M059J (cell line): ENCODE measurements at regions not wholly inside any gene's neighbourhood (a gene's known extent, or its start where the extent isn't known, plus 50 kb on each side); places are given as distances from the start of the nearest gene placed in this dataset.
A peak's percentile ranks its signal among the peaks of the same experiment; 100 is the strongest.

Experiments used
- DNase-seq: peaks from one replicate; pipeline ENCODE4 v3.0.0-alpha.2; 2012; ENCODE audit warnings: low read depth

DNA sequence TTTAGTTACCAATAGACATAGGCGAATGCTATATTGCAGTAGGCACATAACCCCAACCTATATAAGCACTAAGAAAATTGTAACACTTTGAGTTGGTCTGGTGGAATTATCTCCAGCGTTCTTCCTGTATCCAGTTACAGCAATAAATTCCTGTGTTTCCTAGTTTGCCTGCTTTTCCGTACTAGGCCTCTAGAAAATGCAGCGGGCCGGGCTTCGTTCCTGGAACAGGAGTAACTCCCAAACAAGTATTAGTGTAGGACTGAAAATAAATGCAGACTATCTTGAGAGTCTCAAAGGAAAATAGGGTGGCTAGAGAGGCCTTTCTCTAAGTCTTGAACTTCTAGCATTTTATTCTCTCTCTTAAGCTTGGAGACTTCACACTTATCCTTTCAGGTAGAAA is 159.8 kb downstream of the OR13H1 start:
- DNase-seq, result no peak

DNA sequence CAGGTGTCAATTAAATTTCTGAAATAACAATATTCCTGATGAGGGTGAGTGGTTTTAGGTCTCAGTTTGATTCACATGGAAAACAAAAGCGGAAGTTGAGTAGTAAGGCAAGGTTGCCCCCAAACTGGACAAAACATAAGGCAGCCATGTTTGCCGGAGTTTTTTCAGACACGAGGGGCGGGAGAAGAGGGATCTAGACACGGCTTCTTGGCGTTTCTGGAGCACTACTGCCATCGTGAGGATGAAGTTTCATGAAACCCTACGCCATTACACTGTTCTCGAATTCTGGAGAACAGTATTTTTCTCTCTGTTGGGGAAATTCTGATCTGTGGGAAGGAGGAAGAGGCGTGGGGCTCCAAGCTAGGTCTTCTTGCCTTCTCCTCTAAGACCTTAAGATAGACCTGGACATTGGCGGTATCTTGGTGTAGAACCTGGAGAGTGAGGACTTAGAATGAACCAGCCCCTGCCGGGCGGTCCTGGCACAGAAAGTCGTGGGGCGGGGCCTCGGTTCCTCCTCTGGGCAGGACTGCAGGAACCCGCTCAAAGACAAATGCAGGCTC is 160.3 kb downstream of the OR13H1 start:
- peak; percentile 55 for DNase-seq

DNA sequence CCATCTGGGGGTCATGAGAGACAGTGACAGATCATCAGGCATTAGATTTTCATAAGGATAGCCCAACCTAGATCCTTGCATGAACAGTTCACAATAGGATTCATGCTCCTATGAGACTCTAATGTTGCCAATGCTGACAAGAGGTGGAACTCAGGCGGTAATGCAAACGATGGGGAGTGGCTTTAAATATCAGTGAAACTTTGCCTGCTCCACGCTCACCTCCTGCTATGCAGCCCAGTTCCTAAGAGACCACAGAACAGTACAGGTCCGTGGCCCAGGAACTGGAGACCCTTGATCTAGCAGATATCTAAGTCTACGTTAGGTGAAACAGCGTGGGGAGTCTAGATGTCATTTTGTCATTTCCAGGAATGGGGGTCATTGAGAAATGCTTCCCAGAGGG is 165.7 kb downstream of the OR13H1 start:
- DNase-seq, result no peak

DNA sequence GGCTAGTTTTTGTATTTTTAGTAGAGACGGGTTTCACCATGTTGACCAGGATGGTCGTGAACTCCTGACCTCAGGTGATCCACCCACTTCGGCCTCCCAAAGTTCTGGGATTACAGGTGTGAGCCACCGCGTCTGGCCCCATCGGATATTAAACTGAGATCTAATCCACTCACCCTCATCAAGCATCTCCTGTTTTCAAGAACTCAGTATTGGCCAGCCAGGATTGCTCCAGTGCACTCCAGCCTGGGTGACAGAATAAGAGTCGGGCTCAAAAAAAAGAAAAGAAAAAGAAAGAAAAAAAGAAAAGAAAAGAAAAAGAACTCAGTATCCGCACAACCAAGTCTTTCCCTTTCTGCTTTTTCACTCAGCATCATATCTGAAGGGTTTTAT is 167.6 kb downstream of the OR13H1 start:
- DNase-seq, result no peak

DNA sequence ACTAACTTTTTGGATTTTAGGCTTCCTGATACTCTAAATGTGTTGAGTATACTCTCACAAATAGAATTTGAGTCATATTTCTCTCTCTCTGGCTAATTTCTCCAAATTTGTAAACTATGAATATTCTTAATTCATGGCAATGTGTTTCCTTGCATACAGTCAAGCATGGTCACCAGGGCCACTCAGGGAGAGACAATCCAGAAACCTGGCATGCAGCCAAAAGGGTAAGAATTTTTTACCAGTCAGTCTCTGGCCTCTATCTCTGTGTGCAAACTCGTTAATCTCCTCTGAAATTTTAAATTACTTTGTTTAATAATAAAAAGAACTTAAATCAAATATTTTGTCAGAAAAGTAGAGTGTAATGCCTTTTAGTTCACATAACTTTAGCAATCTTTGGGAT is 179.8 kb downstream of the OR13H1 start:
- DNase-seq, result no peak

DNA sequence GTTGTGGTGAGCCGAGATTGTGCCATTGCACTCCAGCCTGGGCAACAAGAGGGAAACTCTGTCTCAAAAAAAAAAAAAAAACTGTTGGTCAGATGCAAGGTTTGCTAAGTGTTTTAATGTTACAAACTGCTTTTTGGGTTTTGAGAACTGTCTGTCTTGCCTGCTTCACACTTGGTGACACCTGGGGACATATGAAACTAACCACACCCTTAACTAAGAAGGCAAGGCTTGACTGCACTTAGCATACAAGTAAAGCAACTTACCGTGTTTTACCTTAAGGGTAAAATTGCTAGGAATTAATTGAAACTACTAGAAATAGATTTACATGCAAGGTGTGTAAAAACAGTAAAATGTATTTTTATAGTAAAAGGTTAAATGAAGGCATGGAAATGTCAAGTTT is 180.4 kb downstream of the OR13H1 start:
- DNase-seq, result no peak

DNA sequence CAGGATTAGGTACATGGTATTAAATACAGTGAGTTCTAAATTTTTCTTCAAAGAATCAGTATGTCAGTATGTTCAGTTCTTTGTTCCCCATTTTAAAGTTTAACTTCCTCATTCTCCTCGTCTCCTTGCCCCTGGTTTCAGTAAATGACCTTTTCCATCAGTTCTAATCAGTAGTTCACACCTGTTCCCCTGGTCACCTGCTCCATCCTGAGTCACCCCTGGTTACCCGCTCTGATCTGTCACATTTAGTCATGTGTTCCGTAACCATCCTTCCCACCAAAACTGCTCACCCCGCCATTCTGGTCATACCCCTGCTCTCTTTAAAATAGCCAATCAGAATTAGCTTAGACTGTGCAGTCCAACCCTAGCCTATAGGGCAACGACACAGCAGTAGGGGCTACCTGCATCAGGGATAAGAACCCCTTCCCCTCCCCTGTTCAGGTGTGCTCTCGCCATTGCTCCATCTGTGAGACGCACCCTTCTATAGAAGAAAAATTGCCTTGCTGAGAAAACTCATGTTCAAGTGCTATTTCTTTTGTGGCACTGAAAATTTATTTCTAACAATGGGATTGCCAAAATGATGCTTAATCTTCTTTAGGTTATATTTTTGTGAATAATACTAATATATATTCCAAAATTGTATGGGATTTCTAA is 181.3 kb downstream of the OR13H1 start:
- DNase-seq, result no peak

DNA sequence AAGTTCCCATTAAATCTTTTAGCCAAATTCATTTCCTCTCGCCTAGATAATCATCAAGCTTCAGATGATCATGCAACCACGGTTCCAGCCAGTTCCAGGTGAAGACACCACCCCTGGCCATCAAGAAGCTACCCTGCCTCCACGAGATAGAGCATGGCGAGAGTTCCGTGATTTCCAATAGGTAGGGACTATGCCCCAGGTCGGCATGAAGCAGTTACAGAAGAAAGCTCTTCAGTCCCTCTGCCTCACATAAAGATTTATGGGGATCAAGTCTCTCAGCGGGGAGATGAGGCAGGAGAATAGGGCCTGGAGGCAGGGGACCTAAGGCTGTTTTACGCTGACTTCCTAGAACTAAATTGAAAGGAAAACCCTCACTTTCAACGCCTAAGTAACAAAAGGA is 183.9 kb downstream of the OR13H1 start:
- DNase-seq, result no peak

DNA sequence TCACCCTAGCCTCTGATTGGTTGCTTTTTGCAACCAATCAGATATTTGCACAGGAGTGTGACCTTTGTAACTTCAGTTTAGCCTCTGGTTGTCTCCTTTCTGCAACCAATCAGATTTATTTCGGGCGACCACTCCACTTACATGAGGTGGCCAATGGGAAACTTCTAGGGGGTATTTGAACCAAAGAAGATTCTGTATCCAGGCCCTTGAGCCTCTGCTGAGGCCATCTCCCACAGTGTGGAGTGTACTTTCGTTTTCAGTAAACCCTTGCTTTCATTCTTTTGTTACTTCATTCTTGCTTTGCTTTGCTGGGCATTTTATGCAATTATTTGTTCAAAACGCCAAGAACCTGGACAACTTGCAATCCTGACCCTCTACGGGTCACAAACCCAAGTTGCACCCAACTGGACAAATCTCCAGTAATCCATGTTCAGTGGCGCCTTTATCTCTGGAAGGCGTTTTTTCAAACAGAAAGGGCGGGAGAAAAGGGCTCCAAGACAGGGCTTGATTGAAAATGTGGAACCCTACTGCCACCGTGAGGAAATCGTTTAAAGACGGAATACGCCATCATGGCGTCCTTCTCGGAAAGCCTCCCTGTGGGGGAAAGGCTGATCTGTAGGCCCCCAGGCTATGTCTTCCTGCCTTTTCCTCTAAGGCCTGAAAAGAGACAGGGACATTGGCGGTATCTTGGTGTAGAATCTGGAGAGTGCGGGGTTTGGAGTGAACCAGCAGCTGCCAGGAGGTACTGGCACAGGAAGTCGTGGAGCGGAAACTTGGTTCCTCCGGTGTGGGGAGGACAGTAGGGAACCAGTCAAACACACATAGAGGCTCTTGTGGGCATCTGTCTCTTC is 184.6 kb downstream of the OR13H1 start:
- peak; percentile 22 for DNase-seq

DNA sequence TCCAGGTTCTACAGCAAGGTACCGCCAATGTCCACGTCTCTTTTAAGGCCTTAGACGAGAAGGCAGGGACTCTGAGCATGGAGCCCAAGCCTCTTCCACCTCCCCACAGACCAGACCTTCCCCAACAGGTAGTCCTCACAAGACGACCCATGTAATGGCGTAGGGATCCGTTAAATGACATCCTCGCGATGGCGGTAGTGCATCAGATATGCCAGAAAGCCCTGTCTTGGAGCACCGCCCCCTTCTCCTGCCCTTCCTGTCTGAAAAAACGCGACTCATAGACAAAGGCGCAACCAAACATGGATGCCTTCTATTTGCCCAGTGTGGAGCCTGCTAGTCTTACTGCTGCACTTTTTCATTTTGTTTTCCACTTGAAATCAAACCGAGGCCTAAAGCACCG is 185.4 kb downstream of the OR13H1 start:
- no peak for DNase-seq

DNA sequence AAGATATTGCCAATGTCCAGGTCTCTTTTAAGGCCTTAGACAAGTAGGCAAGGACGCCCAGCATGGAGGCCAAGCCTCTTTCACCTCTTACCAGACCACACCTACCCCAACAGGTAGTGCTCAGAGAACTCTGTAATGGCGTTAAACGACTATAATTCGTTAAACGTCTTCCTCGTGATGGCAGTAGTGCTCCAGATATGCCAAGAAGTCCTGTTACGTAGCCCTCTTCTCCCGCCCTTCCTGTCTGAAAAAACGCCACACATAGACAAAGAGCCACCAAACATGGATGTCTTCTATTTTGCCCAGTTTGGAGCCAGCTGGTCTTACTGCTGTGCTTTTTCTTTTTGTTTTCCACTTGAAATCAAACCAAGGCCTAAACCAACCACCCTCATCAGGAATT is 190.7 kb downstream of the OR13H1 start:
- DNase-seq, result peak; percentile 21

DNA sequence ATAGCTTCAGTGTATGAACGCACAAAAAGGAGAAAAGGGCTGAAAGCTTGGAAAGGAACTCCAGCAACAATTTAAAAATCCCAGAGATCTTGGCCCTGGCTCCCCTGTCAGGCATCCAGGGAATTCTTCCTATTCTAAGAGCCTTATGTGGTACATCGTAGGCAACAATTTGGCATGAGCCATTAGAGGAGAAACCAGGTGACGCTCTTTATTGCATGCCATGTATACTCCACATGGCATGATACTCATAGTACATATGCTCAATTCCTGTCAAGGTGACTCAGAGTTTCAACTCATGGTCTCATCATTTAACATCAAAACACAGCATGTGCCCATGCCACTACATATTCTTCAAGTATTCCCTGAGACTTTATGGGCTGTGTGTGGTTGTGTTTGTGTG is 191.3 kb downstream of the OR13H1 start:
- DNase-seq, result no peak

DNA sequence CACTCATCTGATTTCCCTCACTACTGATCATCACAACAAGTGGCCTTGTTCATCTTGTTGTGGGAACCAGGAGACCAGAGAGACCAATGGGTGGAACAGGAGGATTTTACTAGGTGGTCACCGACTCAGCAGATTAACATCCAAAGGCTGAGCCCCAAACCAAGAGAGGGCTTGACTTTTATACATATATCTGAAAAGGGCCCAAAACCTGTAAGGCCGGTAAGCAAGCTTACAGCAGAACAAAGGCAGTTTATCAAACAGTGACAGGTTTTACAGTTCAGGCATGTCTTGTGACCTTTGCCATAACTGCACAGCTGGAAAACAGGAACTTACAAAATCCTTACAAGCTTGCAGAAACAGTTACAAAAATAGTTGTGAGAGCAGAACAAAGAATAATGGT is 195.9 kb downstream of the OR13H1 start:
- no peak for DNase-seq

DNA sequence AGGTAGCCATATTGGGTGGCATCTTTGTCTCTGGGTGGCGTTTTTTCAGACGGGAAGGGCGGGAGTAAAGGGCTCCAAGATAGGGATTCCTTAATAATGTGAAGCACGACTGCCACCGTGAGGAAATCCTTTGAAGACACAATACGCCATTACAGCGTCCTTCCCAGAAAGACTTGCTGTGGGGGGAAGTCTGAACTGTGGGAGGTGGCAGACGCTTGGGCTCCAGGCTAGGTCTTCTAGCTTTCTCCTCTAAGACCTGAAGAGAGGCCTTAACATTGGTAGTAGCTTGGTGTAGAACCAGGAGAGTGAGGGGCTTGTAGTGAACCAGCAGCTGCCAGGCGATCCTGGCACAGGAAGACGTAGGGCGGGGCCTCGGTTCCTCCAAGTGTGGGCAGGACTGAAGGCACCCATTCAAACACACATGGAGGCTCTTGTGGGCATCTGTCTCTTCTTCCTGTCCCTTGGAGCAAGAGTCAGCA is 197.3 kb downstream of the OR13H1 start:
- DNase-seq, result no peak

DNA sequence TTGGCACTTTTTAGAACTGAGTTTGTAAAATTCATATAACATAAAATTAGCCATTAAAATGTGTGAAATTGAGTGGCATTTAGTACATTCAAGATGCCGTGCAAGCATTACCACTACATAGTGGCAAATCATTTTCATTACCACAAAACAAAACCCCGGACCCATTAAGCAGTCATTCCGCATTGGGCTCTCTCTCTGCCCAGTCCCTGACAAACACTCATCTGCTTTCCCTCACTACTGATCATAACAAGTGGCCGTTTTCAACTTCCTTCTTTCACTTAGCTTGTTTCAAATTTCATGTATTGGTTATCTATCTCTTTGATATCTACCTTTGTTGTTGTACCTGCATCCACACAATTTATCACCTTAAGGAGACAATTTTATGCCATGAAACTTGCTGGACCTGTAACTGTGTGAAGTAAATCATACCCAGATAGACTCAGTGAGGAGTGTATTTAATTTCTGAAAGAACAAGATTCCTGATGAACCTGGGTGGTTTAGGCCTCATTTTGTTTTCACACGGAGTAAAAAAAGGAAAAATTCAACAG is 202.1 kb downstream of the OR13H1 start:
- DNase-seq, result no peak

DNA sequence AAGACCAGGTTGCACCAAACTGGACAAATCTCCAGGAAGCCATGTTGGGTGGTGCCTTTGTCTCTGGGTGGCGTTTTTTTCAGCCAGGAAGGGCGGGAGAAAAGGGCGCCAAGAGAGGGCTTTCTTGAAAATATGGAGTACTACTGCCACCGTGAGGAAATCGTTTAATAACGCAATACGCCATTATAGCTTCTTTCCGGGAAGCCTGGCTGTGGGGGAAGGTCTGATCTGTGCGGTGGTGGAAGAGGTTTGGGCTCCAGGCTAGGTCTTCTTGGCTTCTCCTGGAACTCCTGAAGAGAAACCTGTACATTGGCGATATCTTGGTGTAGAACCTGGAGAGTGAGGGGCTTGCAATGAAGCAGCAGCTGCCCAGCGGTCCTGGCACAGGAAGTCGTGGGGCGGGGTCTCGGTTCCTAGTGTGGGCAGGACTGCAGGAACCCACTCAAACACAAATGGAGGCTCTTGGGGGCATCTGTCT is 202.7 kb downstream of the OR13H1 start:
- peak; percentile 45 for DNase-seq

DNA sequence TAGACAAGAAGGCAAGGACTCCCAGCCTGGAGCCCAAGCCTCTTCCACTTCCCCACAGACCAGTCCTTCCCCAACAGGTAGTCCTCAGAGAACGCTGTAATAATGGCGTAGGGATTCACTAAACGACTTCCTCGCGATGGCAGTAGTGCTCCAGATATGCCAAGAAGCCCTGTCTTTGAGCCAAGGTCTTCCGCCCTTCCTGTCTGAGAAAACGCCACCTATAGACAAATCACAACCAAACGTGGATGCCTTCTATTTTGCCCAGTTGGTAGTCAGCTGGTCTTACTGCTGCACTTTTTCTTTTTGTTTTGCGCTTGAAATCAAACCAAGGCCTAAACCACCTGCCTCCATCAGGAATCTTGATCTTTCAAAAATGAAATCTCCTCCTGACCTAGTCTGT is 203.3 kb downstream of the OR13H1 start:
- peak; percentile 16 for DNase-seq

DNA sequence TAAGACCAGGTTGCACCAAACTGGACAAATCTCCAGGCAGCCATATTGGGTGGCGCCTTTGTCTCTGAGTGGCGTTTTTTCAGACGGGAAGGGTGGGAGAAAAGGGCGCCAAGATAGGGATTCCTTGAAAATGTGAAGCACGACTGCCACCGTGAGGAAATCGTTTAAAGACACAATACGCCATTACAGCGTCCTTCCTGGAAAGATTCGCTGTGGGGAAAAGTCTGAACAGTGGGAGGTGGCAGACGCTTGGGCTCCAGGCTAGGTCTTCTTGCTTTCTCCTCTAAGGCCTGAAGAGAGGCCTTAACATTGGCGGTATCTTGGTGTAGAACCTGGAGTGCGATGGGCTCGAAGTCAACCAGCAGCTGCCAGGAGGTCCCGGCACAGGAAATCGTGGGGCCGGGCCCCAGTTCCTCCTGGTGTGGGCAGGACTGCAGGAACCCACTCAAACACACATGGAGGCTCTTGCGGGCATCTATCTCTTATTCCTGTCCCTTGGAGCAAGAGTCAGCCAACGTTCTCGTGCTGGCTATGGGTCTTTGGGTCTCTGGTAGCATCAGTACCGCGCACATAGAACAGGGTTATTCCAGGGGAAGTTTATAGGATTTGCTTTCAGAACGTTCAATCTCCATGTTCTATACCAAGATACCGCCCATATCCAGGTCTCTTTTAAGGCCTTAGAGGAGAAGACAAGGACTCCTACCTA is 208.8 kb downstream of the OR13H1 start:
- DNase-seq, result no peak

DNA sequence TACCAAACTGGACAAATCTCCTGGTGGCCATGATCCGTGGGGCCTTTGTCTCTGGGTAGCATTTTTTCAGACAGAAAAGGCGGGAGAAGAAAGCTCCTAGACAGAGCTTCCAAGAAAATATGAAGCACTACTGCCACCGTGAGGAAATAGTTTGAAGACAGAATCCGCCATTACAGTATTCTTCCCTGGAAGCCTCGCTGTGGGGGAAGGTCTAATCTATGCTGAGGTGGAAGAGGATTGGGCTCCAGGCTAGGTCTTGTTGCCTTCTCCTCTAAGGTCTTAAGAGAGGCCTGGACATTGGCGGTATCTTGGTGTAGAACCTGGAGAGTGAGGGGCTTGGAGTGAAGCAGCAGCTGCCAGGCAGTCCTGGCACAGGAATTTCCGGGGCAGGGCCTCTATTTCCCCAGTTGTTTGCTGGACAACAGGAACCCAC is 218.9 kb downstream of the OR13H1 start:
- peak; percentile 42 for DNase-seq

DNA sequence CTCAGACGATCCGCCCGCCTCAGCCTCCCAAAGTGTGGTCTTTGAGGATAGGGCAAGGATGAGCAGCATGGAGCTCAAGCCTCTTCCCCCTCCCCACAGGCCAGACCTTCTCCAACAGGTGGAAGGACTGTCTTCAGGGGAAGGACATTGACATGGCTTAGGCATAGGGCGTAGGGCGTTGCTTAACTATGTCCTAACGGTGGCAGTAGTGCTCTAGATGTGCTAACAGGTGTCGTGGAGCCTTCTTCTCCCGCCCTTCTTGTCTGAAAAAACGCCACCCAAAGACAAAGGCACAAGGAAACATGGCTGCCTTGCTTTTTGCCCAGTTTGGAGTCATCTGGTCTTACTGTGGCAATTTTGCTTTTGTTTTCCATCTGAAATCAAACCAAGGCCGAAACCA is 219.8 kb downstream of the OR13H1 start:
- peak; percentile 33 for DNase-seq

DNA sequence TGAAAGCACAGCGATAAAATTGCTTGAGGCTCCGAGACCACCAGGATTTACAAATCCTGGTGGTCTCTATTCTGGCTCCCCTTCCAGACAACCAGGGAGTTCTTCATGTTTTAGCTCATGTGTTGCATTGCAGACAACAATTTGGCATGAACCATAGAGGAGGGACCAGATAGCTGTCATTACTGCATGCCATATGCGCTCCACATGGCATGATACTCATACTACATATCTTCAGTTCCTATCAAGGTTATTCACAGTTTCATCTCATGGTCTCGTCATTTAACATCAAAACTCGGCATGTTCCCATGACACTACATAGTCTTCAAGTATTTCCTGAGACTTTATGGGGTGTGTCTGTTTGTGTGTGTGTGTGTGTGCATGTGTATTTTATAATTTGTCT is 220.3 kb downstream of the OR13H1 start:
- DNase-seq, result no peak
